ENCODE measurements at regions not wholly inside any gene's neighbourhood (a gene's known extent, or its start where the extent isn't known, plus 50 kb on each side); places are given as distances from the start of the nearest gene placed in this dataset.

GRCh38 chr10:28939281-28940157 is 262.2 kb downstream of the BAMBI start:
- DNase-seq (ENCODE audit: low read depth in 1 of 2, low spot score in 1 of 2): peak in 1 of 2 experiments; percentile 85
- in situ Hi-C loops (cut with HindIII; ENCODE audit: low pct_unique_long_range_greater_than_20kb, low sequenced_read_pairs): no loop called here
- no peak for TF ChIP-seq JUND (IDR thresholded peaks at IDR 0.05; ENCODE audit: low read depth)

- in situ Hi-C loops (cut with HindIII; ENCODE audit: low pct_unique_long_range_greater_than_20kb, low sequenced_read_pairs): no loop called here
- peak in 1 of 2 experiments; percentile 58 for DNase-seq (ENCODE audit: low read depth in 1 of 2, low spot score in 1 of 2)
These were observed 263.0 kb downstream of the BAMBI start for GRCh38 chr10:28940158-28940888.

GRCh38 chr10:28942012-28942411 is 264.7 kb downstream of the BAMBI start:
- no peak for TF ChIP-seq JUND (IDR thresholded peaks at IDR 0.05; ENCODE audit: low read depth)
- DNase-seq (ENCODE audit: low read depth in 1 of 2, low spot score in 1 of 2): no peak
- in situ Hi-C loops (cut with HindIII; ENCODE audit: low pct_unique_long_range_greater_than_20kb, low sequenced_read_pairs): no loop called here

More at GRCh38 chr10:28940158-28940888, 263.0 kb downstream of the BAMBI start:
- TF ChIP-seq JUND (IDR thresholded peaks at IDR 0.05; ENCODE audit: low read depth): no peak

- in situ Hi-C loops (cut with HindIII; ENCODE audit: low pct_unique_long_range_greater_than_20kb, low sequenced_read_pairs): no loop called here
- no peak for TF ChIP-seq JUND (IDR thresholded peaks at IDR 0.05; ENCODE audit: low read depth)
- DNase-seq (ENCODE audit: low read depth in 1 of 2, low spot score in 1 of 2): no peak
These were observed 268.6 kb downstream of the BAMBI start for GRCh38 chr10:28945959-28946358.

- DNase-seq (ENCODE audit: low read depth in 1 of 2, low spot score in 1 of 2): no peak
- TF ChIP-seq JUND (IDR thresholded peaks at IDR 0.05; ENCODE audit: low read depth): no peak
- in situ Hi-C loops (cut with HindIII; ENCODE audit: low pct_unique_long_range_greater_than_20kb, low sequenced_read_pairs): no loop called here
These were observed 269.2 kb downstream of the BAMBI start for GRCh38 chr10:28946479-28946878.

- no peak for TF ChIP-seq JUND (IDR thresholded peaks at IDR 0.05; ENCODE audit: low read depth)
- DNase-seq (ENCODE audit: low read depth in 1 of 2, low spot score in 1 of 2): no peak
These were observed 269.9 kb downstream of the BAMBI start for GRCh38 chr10:28947171-28947570.

GRCh38 chr10:28948046-28948445 is 270.7 kb downstream of the BAMBI start:
- no peak for TF ChIP-seq JUND (IDR thresholded peaks at IDR 0.05; ENCODE audit: low read depth)
- in situ Hi-C loops (cut with HindIII; ENCODE audit: low pct_unique_long_range_greater_than_20kb, low sequenced_read_pairs): no loop called here
- no peak for DNase-seq (ENCODE audit: low read depth in 1 of 2, low spot score in 1 of 2)

More at GRCh38 chr10:28947171-28947570, 269.9 kb downstream of the BAMBI start:
- in situ Hi-C loops (cut with HindIII; ENCODE audit: low pct_unique_long_range_greater_than_20kb, low sequenced_read_pairs): no loop called here

- in situ Hi-C loops (cut with HindIII; ENCODE audit: low pct_unique_long_range_greater_than_20kb, low sequenced_read_pairs): no loop called here
- TF ChIP-seq JUND (IDR thresholded peaks at IDR 0.05; ENCODE audit: low read depth): no peak
- DNase-seq (ENCODE audit: low read depth in 1 of 2, low spot score in 1 of 2): peak in 1 of 2 experiments; percentile 57
These were observed 272.0 kb downstream of the BAMBI start for GRCh38 chr10:28949005-28950004.

GRCh38 chr10:28951484-28951883 is 274.2 kb downstream of the BAMBI start:
- in situ Hi-C loops (cut with HindIII; ENCODE audit: low pct_unique_long_range_greater_than_20kb, low sequenced_read_pairs): no loop called here
- DNase-seq (ENCODE audit: low read depth in 1 of 2, low spot score in 1 of 2): no peak
- TF ChIP-seq JUND (IDR thresholded peaks at IDR 0.05; ENCODE audit: low read depth): no peak

GRCh38 chr10:28952523-28952922 is 275.2 kb downstream of the BAMBI start:
- in situ Hi-C loops (cut with HindIII; ENCODE audit: low pct_unique_long_range_greater_than_20kb, low sequenced_read_pairs): no loop called here
- DNase-seq (ENCODE audit: low read depth in 1 of 2, low spot score in 1 of 2): no peak

GRCh38 chr10:28954211-28954610 is 276.9 kb downstream of the BAMBI start:
- in situ Hi-C loops (cut with HindIII; ENCODE audit: low pct_unique_long_range_greater_than_20kb, low sequenced_read_pairs): no loop called here
- no peak for TF ChIP-seq JUND (IDR thresholded peaks at IDR 0.05; ENCODE audit: low read depth)
- DNase-seq (ENCODE audit: low read depth in 1 of 2, low spot score in 1 of 2): no peak

More at GRCh38 chr10:28952523-28952922, 275.2 kb downstream of the BAMBI start:
- TF ChIP-seq JUND (IDR thresholded peaks at IDR 0.05; ENCODE audit: low read depth): no peak

GRCh38 chr10:28958468-28958867 is 281.1 kb downstream of the BAMBI start:
- TF ChIP-seq JUND (IDR thresholded peaks at IDR 0.05; ENCODE audit: low read depth): no peak
- DNase-seq (ENCODE audit: low read depth in 1 of 2, low spot score in 1 of 2): no peak
- in situ Hi-C loops (cut with HindIII; ENCODE audit: low pct_unique_long_range_greater_than_20kb, low sequenced_read_pairs): no loop called here

Data from T47D (cell line).